ENCODE measurements at regions not wholly inside any gene's neighbourhood (a gene's known extent, or its start where the extent isn't known, plus 50 kb on each side); places are given as distances from the start of the nearest gene placed in this dataset.

DNA sequence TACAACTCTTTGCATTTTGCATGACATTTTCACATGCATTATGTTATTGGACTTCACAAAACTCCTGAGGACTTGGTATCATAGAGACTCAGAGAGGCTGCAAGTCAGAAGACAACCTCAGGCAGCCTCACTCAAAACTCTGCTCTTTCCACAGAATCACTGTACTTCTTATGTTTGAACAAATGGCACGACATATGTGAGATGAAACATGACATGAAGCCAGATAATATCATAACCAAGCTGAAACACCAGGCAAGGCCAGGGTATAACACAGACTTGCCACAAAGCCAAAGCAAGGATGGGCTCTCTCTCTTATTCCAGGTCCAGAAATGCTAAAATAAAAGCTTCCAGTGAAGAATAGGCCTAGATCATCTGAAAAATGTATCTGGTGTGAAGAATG, 425.8 kb upstream of the CDH5 start:
- DNase-seq = no peak

- no peak for DNase-seq
These were observed 428.4 kb upstream of the CDH5 start for GRCh38 chr16:65938083-65938482.

- DNase-seq = no peak
These were observed 429.0 kb upstream of the CDH5 start for GRCh38 chr16:65937455-65937854.

- DNase-seq = no peak
These were observed 430.4 kb upstream of the CDH5 start for GRCh38 chr16:65936096-65936495.

DNA sequence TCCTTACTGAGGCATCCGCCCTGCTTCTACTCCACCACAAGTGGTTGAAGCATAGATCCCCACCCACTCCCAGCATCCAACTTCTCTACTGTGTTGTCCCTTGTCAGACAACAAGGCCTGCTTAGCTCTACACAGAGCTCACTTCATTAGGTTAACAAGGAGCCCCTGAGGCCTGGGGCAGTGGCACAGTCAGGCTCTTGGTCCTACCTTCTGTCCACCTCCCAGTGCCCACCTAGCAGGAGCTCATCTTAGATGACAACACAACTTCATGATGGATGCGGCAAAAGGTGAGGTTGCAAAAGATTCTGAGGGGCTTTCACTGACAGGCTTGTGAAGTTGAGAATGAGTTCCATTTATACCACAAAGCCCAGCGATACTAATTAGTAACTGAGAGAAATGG, 432.0 kb upstream of the CDH5 start:
- DNase-seq = no peak

DNA sequence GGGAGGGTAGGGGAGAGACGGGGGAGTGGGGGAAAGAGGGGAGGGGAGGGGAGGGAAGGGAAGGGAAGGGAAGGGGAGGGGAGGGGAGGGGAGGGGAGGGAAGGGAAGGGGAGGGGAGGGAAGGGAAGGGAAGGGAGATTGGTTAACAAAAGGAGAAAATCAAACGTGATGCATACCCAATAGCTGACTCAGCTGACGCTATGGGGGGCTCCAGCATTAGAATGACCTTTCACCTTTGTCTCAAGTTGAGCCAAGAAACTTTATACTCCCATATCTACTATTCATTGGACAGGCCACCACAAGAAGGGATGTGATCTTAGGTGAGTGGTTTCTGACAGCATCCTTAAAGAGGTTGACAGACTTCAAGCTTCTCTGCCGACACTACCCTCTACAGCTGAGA, 432.8 kb upstream of the CDH5 start:
- DNase-seq = no peak

DNA sequence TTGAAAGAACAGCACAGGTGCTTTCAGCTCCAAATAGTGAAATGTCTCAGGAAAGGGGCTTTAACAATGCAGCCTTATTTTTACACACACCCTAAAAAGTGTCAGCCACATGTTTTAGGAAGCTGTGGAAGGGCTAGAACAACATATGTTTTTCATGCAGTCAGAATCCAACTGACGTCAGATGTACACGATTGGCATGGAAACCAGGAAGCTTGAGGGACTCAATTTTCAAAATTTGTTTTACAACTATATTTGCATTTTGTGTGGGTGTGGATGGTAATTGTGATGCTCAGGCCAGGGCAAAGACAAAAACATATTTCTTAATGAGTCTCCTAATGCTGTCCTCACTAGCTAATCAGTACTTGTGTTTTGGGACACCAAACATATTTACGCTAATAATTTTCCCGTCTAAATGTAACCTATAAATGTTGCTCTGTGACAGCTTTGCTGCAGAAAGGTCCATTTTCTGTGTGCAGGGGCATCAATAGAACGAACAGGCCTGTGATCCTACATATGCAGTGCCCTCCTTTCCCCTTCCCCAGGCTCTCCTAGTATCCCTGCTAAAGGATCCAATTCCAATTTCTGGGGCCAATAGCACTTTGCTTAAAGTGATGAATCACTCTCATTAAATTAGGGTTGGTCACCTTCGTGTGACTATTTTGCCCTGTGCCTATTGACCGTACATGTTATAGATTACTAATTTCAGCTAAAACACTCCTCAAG, 434.0 kb upstream of the CDH5 start:
- no peak for DNase-seq

- no peak for DNase-seq
These were observed 443.6 kb upstream of the CDH5 start for GRCh38 chr16:65922923-65923322.

- no peak for DNase-seq
These were observed 446.5 kb upstream of the CDH5 start for GRCh38 chr16:65919986-65920376.

- DNase-seq = no peak
These were observed 447.1 kb upstream of the CDH5 start for GRCh38 chr16:65919145-65919985.

DNA sequence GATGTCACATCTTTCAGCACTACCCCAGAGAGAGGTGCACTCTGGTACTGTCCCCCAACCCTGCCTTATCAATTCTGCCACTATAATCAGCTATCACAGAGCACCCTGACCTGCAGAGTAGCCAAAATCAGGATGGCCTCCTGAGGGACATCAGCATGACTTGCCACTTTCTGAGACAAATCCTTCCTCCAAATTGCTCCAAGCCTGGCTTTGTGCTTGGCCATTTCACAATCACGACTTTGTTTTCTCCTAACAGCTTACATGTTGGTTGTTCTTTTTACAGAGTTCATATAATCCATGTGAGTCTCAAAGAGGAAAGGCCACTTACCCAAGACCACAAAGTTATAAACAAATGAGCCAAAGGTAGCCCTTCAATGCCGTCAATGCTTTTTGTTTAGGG, 449.0 kb upstream of the CDH5 start:
- no peak for DNase-seq

DNA sequence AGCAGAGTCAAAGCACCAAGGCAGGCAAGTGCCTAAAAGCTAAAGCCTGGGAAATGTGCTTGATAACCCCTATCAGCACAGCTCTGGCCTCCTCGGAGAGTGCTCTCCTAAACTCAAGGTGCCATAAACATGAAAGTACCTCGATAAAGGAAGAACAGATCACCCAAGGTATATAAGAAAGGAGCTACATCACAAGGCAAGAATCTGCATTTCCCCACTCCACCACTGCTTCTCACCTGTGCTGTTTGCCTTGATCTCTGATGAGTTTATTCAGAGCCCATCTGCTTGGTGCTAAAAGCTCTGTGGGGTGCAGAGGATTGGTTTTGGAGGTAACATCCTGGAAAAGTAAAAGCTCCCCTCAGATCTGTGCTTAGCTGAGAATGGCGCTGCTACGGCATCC, 449.5 kb upstream of the CDH5 start:
- DNase-seq = no peak

DNA sequence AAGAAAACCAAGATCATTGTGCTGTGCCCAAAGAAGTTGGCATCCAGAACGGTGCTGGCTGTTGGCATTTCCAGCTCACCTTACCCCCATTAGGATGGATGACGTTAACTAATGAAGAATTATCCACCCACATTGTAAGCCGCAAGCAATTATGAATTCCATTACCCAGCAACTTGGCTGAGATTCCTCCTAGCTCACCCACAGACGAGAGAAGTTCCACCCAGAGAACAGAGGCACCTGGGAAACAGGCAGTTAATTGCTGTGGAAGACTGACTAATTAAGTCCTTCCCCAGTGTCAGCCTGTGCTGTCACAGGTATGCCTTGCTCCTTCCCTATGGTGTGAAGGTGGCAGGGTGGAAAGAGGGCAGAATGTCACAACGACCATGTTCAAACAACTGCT, 456.2 kb upstream of the CDH5 start:
- no peak for DNase-seq

- no peak for DNase-seq
These were observed 457.0 kb upstream of the CDH5 start for GRCh38 chr16:65909310-65910050.

DNA sequence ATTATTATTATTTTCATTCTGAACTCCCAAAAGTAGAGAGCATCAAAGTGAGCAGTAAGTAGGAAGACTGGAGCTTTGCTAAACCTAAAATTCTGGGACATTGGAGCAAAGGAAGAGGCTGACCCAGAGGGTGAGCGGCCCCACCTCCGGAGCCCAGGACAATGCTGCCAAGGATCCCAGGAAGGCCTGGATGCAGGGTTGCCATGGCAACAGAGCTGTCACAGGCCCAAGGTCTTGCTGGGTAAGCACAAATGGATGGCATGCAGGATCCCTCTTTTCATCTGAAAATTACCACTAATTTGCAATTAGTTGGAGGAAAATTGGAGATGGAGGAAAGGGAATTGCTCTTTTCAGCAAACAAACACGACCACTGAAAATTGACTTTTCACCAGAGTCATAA, 457.9 kb upstream of the CDH5 start:
- no peak for DNase-seq

- no peak for DNase-seq
These were observed 461.2 kb upstream of the CDH5 start for GRCh38 chr16:65905331-65905730.

- DNase-seq = no peak
These were observed 469.9 kb upstream of the CDH5 start for GRCh38 chr16:65896448-65897153.

- no peak for DNase-seq
These were observed 470.6 kb upstream of the CDH5 start for GRCh38 chr16:65895906-65896305.

DNA sequence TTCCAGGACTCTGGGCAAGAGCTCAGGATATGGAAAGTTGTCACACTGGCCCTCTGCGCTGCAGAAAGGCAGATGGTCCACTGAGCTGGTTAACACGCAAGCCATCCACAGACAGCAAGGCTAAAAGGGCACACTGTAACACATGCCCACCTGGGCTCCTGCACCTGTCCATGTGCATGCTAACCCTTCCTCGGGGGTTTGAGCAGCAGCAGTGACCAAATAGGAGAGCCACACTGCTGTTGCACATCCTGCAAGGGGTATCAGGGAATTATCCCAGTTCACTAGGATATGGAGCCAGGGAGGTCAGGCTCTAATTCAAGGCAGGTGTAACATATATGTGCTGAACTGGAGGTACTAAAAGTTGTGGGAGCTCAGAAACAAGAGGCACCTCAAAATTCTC, 471.0 kb upstream of the CDH5 start:
- DNase-seq = no peak

DNA sequence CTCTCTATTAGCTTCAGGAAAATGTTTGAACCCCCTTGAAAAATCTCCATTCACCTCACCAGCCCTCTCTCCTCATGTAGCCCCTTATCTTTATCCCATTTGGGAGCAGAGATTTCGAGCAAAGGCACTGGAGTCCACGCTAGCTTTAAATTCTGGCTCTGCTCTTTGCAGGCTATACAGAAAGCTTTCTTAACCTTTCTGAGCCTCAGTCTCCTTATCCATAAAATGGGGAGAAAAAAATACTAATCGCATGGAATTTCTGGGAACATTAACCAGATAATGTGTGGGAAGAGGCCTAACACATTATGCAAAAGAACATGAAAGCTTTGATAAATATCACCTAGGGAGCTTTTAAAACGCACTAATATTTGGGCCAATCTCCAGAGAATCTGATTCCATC, 476.3 kb upstream of the CDH5 start:
- no peak for DNase-seq

- DNase-seq = no peak
These were observed 476.9 kb upstream of the CDH5 start for GRCh38 chr16:65889533-65889966.

- no peak for DNase-seq
These were observed 478.3 kb upstream of the CDH5 start for GRCh38 chr16:65888201-65888600.

GRCh38 chr16:65884018-65884417, 482.5 kb upstream of the CDH5 start:
- no peak for DNase-seq
